IMR-90 (cell line): ENCODE measurements at regions not wholly inside any gene's neighbourhood (a gene's known extent, or its start where the extent isn't known, plus 50 kb on each side); places are given as distances from the start of the nearest gene placed in this dataset.

ENCODE experiments used
- ATAC-seq: fragments of 200-7000 bp; cut with Tn5 transposase; 2 replicates; pipeline ENCODE4 v1.9.1; 2020; ENCODE audit warnings: low read depth, mild to moderate bottlenecking, moderate library complexity
- BruUV-seq: library from RNA; stranded (reverse); fragments of 400-500 nt; replicated peaks from 2 replicates; lab custom pipeline; 2021; lab: Mats Ljungman, UMichigan
- CTCF ChIA-PET: fragments of 300-600 bp; formaldehyde crosslinking; extraction: SDS; loops from one replicate; lab custom pipeline; 2021; ENCODE audit warnings: antibody characterized with exemption; lab: Yijun Ruan, JAX
- POLR2A ChIA-PET: fragments of 300-600 bp; sonication (Branson Sonifier 250); formaldehyde crosslinking; loops from one replicate; lab custom pipeline; 2022; ENCODE audit warnings: antibody characterized with exemption; ENCODE audit not compliant: unreplicated experiment; lab: Charles Lee
- DNase-seq: peaks from one replicate; pipeline ENCODE4 v3.0.0; 2013
- H2AFZ ChIP-seq: replicated peaks from 2 replicates; pipeline ENCODE3; 2013; ENCODE audit warnings: low read length, mild to moderate bottlenecking; ENCODE audit not compliant: poor library complexity
- H2AK5ac ChIP-seq: 2 replicates; pipeline ENCODE4 v1.6.1; 2013; ENCODE audit warnings: low read depth, low read length, inconsistent platforms
- H2AK9ac ChIP-seq: replicated peaks from 2 replicates; pipeline ENCODE3; 2013; ENCODE audit warnings: mild to moderate bottlenecking, low read depth, low read length, moderate library complexity; ENCODE audit not compliant: poor library complexity
- H2BK120ac ChIP-seq: 2 replicates; pipeline ENCODE4 v1.6.1; 2013; ENCODE audit warnings: low read depth, low read length, inconsistent platforms
- H2BK15ac ChIP-seq: 3 replicates; pipeline ENCODE4 v1.6.1; 2013; ENCODE audit warnings: low read depth, low read length, inconsistent platforms
- H2BK20ac ChIP-seq: 2 replicates; pipeline ENCODE4 v1.6.1; 2013; ENCODE audit warnings: low read depth, mild to moderate bottlenecking, inconsistent platforms, low read length, moderate library complexity
- H2BK5ac ChIP-seq: 2 replicates; pipeline ENCODE4 v1.6.1; 2013; ENCODE audit warnings: mild to moderate bottlenecking, low read depth, low read length, inconsistent platforms; ENCODE audit not compliant: poor library complexity, severe bottlenecking
- H3K14ac ChIP-seq: replicated peaks from 2 replicates; pipeline ENCODE4 v1.6.1; 2013; ENCODE audit warnings: low read depth, low read length, inconsistent platforms
- H3K18ac ChIP-seq: 2 replicates; pipeline ENCODE4 v1.6.1; 2013; ENCODE audit warnings: low read depth, low read length, control low read depth
- H3K23ac ChIP-seq: 2 replicates; pipeline ENCODE4 v1.6.1; 2013; ENCODE audit warnings: low read depth, low read length, inconsistent platforms
- H3K27ac ChIP-seq: 2 replicates; pipeline ENCODE4 v1.5.1; 2013; ENCODE audit warnings: mild to moderate bottlenecking, control low read depth, low read length; ENCODE audit not compliant: insufficient read depth
- H3K27me3 ChIP-seq: 2 replicates; pipeline ENCODE4 v1.6.1; 2013; ENCODE audit warnings: low read length; ENCODE audit not compliant: control insufficient read depth, insufficient read depth
- H3K36me3 ChIP-seq: 2 replicates; pipeline ENCODE4 v1.6.1; 2013; ENCODE audit warnings: low read length, mixed read lengths; ENCODE audit not compliant: control insufficient read depth, insufficient read depth
- H3K4ac ChIP-seq: 2 replicates; pipeline ENCODE4 v1.6.1; 2013; ENCODE audit warnings: low read depth, low read length, inconsistent platforms
- H3K4me1 ChIP-seq: 2 replicates; pipeline ENCODE4 v1.6.1; 2013; ENCODE audit warnings: low read length, mixed read lengths; ENCODE audit not compliant: control insufficient read depth, insufficient read depth
- H3K4me2 ChIP-seq: 2 replicates; pipeline ENCODE4 v1.6.1; 2013; ENCODE audit warnings: low read depth, mild to moderate bottlenecking, control low read depth, low read length, moderate library complexity
- H3K4me3 ChIP-seq: 2 replicates; pipeline ENCODE4 v1.5.1; 2013; ENCODE audit warnings: low read depth, mild to moderate bottlenecking, control low read depth, low read length, moderate library complexity; ENCODE audit not compliant: insufficient read depth
- H3K56ac ChIP-seq: 2 replicates; pipeline ENCODE4 v1.6.1; 2013; ENCODE audit warnings: low read length, inconsistent platforms; ENCODE audit not compliant: insufficient read depth; ENCODE audit errors: extremely low read depth
- H3K79me1 ChIP-seq, 2 experiments: 2 replicates each; pipeline ENCODE4 v1.6.1; 2013; ENCODE audit warnings: low read length in 2 of 2, inconsistent platforms in 1 of 2, low read depth in 1 of 2
- H3K9ac ChIP-seq: 2 replicates; pipeline ENCODE4 v1.6.1; 2013; ENCODE audit warnings: low read depth, low read length, control low read depth
- H3K9me1 ChIP-seq: 2 replicates; pipeline ENCODE4 v1.6.1; 2013; ENCODE audit warnings: low read length, inconsistent platforms; ENCODE audit not compliant: insufficient read depth
- H3K9me3 ChIP-seq: 2 replicates; pipeline ENCODE4 v1.6.1; 2013; ENCODE audit warnings: low read length; ENCODE audit not compliant: control insufficient read depth, insufficient read depth
- H4K20me1 ChIP-seq: 2 replicates; pipeline ENCODE4 v1.6.1; 2013; ENCODE audit warnings: low read length, inconsistent platforms; ENCODE audit not compliant: insufficient read depth
- H4K5ac ChIP-seq: 2 replicates; pipeline ENCODE4 v1.6.1; 2013; ENCODE audit warnings: mild to moderate bottlenecking, low read depth, low read length, control low read depth
- H4K8ac ChIP-seq, 2 experiments: 2 replicates each; pipeline ENCODE4 v1.6.1; 2013; ENCODE audit warnings: low read depth in 2 of 2, low read length in 2 of 2, control low read depth in 1 of 2, inconsistent platforms in 1 of 2
- H4K91ac ChIP-seq: 2 replicates; pipeline ENCODE4 v1.6.1; 2013; ENCODE audit warnings: low read depth, low read length, inconsistent platforms; ENCODE audit not compliant: insufficient read depth
- CEBPB ChIP-seq: IDR thresholded peaks from 2 replicates; pipeline ENCODE4 v1.6.1; 2012; ENCODE audit warnings: low read depth, low read length, improper control_type of control experiment
- CTCF ChIP-seq: conservative IDR thresholded peaks from 2 replicates; pipeline ENCODE4 v1.5.1; 2012; ENCODE audit warnings: mild to moderate bottlenecking, low read depth, low read length, improper control_type of control experiment
- FOS ChIP-seq: fragments of 150-350 bp; IDR thresholded peaks from 2 replicates; pipeline ENCODE4 v1.6.1; 2016; ENCODE audit warnings: low read depth, low read length
- POLR2A ChIP-seq: IDR thresholded peaks from 2 replicates; pipeline ENCODE4 v1.6.1; 2012; ENCODE audit warnings: mild to moderate bottlenecking, low read depth, low read length
- RAD21 ChIP-seq: IDR thresholded peaks from 2 replicates; pipeline ENCODE4 v1.6.1; 2012; ENCODE audit warnings: low read length, improper control_type of control experiment
- RFX5 ChIP-seq: IDR thresholded peaks from 2 replicates; pipeline ENCODE4 v1.8.0; 2012; ENCODE audit warnings: low read depth, mild to moderate bottlenecking, low read length, moderate library complexity
- WGBS, 2 experiments: methylation state at CpG; one replicate each; pipeline versions ENCODE4 v1.1.5 to v1.1.7; 2013; ENCODE audit warnings: missing lambda C conversion rate in 2 of 2; ENCODE audit not compliant: insufficient read length in 1 of 2; ENCODE audit errors: extremely low coverage in 2 of 2; 5-methylcytosine and 5-hydroxymethylcytosine counted together
- dilution Hi-C: fragments of 300-500 bp; cut with HindIII; formaldehyde crosslinking; loops from one replicate; pipeline ENCODE4 v1.14.3; 2018; ENCODE audit warnings: low sequenced_read_pairs; ENCODE audit not compliant: unreplicated experiment
- in situ Hi-C: fragments of 300-500 bp; cut with MboI; formaldehyde crosslinking; loops from 3 replicates; pipeline ENCODE4 v1.14.3; 2019; ENCODE audit warnings: low sequenced_read_pairs, inconsistent platforms, mixed read lengths
- intact Hi-C: fragments of 100-400 bp; cut with micrococcal nuclease; formaldehyde crosslinking; loops from 2 replicates; pipeline ENCODE4 v1.10.0; 2022

GRCh38 chr2:237198164-237198855, 112.6 kb downstream of the COPS8 start:
- Histone ChIP-seq H4K20me1 (no peaks in the 10 kb centered on the region), H2BK20ac (peak overlapping the region; percentile 98), H3K36me3 (no peaks in the 10 kb centered on the region), H3K4me3 (no peak overlapping the region), H3K23ac (peak overlapping the region; percentile 76), H2BK120ac (peak overlapping the region; percentile 98), H2BK5ac (peak overlapping the region; percentile 98), H3K9ac (peak overlapping the region; percentile 74), H3K56ac (peak overlapping the region; percentile 96), H3K9me3 (no peaks in the 10 kb centered on the region), H2AK9ac (no peak overlapping the region), H2AK5ac (peak overlapping the region; percentile 85), H2AFZ (no peak overlapping the region), H3K79me1 (peaks cover 3 to 46% of the 10 kb centered on the region in 2 experiments; a peak in 3 of 4 replicates), H3K14ac (peak overlapping the region; percentile 50), H3K9me1 (peaks cover 40% of the 10 kb centered on the region), H3K4me2 (peak overlapping the region; percentile 29), H4K91ac (peak overlapping the region; percentile 100), H2BK15ac (peak overlapping the region; percentile 96), H4K5ac (peak overlapping the region; percentile 100), H3K4me1 (peaks cover 57% of the 10 kb centered on the region), H3K27me3 (no peaks in the 10 kb centered on the region), H3K4ac (peak overlapping the region; percentile 100), H3K18ac (peak overlapping the region; percentile 98), H3K27ac (peak overlapping the region; percentile 98), H4K8ac (peak overlapping the region; percentile 93 to 99)
- ChIA-PET POLR2A (interaction anchor here (0.6 to 3.0 kb wide), 7 partner anchors 14 to 212 kb away, joined by 3 to 13 read pairs (median 7); no protein-coding TSS in a partner anchor), CTCF (interaction anchor here (0.9 kb wide), 1 partner anchor 44 kb away, joined by 3 read pairs; no protein-coding TSS in a partner anchor)
- ATAC-seq (peak; percentile 31), DNase-seq (peak; percentile 92)
- BruUV-seq = no TSS peak
- in situ Hi-C loops (no loop called here), intact Hi-C loops (no loop called here), dilution Hi-C loops (no loop called here)
- TF ChIP-seq RFX5 (peak; percentile 64; the same call in 1 of the 2 replicates), POLR2A (peak; percentile 29), CEBPB (no peak), CTCF (no peak), RAD21 (0 out of 2 replicates have a peak, but pooled peaks have one; percentile 7), FOS (peak; percentile 80)
- WGBS, 2 experiments = no CpG with 5 or more reads among the region's 2 CpGs
